Effector CD8-positive, alpha-beta T cell (primary cell): ENCODE measurements at regions not wholly inside any gene's neighbourhood (a gene's known extent, or its start where the extent isn't known, plus 50 kb on each side); places are given as distances from the start of the nearest gene placed in this dataset.
A peak's percentile ranks its signal among the peaks of the same experiment; 100 is the strongest.
"Not testable (repeated sequence)": the region's sequence is repeated elsewhere in the genome, so short reads cannot be mapped to it uniquely, and the experiment has no call there.

Source experiments
- DNase-seq: peaks from one replicate; lab custom pipeline; 2025; lab: John Stamatoyannopoulos, UW

DNA sequence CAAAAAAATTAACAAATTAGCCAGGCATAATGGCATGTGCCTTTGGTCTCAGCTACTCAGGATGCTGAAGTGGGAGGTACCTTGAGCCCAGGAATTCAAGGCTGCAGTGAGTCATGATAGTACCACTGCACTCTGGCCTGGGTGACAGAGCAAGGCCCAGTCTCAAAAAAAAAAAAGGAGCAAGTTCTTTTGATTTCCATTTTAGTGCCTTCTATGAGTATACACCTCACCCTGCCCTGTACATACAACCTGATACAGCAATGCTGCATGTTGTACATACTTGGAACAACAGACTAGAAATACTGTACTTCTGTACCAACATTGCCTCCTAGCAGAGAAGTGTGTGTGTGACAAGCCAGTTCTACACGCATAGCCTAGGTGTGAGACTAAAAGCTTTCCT, 97.3 kb upstream of the CARMIL1 start:
- DNase-seq = no peak

DNA sequence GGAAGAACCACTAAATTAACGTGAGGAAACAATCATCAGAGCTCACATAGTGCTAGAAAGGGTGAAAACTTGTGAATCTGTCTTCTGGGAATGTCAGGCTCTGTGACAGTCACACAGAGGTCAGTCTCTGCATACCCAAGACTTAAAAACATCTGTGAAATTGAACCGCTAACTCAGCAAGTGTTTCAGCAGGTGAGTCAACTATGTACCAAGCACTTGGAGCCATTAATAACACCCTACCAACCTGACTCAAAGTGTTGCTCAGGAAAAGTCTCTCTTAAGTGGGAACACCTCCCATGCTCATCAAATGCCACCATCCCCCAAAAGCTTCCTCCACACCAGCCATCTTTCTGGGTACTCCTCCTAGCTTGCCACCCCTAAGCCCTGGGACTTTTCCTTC, 92.3 kb upstream of the CARMIL1 start:
- no peak for DNase-seq

GRCh38 chr6:25188232-25188631, 90.9 kb upstream of the CARMIL1 start:
- no peak for DNase-seq

GRCh38 chr6:25192590-25193459, 86.3 kb upstream of the CARMIL1 start:
- no peak for DNase-seq

- DNase-seq = no peak
Measured at GRCh38 chr6:25193460-25194171, 85.6 kb upstream of the CARMIL1 start.

DNA sequence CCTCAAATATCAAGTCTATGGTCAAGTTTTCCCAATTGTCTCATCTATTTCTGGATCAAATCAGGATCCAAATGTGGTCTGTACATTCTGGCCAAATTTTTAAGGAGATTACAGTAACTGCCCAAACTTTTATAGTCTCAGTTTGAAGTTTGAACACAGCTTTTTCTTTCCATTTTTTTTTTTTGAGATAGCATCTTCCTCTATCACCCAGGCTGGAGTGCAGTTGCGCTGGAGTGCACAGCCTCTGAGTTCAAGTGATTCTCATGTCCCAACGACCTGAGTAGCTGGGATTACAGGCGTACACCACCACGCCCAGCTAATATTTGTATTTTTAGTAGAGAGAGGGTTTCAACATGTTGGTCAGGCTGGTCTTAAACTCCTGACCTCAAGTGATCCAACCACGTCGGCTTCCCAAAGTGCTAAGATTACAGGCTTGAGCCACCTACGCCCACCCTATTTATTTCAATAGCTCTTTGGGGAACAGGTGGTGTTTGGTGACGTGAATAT, 84.9 kb upstream of the CARMIL1 start:
- no peak for DNase-seq

- DNase-seq = no peak
Measured at GRCh38 chr6:25196464-25196863, 82.7 kb upstream of the CARMIL1 start.

DNA sequence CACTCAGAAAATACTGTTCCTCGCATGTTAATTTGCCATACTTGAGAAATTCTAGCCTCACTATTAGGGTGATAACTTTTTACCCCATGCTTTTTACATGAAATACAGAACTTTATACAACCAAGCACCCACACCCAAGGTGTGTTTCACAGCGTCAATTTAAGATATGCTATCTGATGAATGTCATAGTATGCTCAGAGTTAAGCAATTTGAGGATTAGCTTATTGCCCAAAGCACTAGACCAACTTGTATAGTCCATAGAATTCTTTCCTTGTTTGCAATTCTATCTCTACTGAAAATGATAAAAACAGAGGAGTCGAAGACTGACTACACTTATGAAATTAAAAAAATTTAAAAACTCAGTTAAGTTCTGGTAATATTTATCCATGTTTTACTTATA, 82.1 kb upstream of the CARMIL1 start:
- no peak for DNase-seq

DNA sequence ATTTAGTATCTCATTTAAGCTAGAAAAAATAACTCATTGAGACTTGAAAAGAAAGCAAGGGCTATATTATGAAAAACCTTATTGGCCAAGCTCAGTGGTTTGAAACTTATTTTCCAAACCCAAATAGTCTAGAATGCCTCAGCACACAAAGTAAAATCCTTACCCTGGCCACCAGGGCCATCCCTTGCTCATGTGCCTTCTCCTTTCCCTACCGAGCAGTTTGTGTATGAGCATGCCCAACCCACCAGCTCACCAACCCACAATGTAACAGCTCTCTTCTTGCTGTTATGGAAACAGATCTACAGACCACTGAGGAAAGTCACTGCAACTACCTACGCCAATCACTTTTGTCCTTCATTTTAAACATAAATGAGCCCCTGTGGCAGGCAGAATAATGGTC, 79.6 kb upstream of the CARMIL1 start:
- no peak for DNase-seq

- DNase-seq = no peak
Measured at GRCh38 chr6:25202504-25202903, 76.7 kb upstream of the CARMIL1 start.

GRCh38 chr6:25205629-25206028, 73.5 kb upstream of the CARMIL1 start:
- no peak for DNase-seq

- DNase-seq = not testable (repeated sequence)
Measured at GRCh38 chr6:25207453-25208155, 71.6 kb upstream of the CARMIL1 start.

DNA sequence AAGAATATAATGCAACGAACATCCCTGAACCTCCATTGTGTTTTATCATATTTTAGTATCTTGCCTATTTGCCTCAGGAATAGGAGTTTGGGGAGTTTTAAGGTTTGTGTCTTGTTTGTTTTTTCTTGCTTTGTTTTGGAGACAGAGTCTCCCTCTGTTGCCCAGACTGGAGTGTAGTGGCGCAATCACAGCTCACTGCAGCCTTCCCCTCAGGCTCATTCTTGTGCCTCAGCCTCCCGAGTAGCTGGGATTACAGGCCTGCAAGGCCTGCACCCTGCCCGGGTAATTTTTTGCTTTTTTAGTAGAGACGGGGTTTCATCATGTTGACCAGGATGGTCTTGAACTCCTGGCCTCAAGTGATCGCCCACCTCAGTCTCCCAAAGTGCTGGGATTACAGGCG, 63.3 kb upstream of the CARMIL1 start:
- DNase-seq = no peak

DNA sequence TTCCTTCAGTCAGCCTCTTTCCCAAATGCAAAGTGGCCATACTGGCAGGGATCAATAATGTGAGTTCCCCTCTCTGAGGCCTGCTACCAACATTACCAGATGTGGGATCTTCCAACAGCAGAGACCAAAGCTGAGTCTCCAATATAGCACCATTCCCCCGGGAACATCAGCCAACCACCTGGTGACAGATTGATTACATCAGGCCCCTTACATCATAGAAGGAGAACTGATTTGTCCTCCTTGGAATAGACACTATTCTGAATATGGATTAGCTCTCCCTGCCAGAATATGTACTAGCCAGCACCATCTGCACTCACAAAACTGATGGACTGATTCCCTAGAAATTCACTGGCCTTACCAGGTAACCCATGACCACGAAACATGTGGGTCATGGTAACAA, 61.9 kb upstream of the CARMIL1 start:
- DNase-seq = no peak

DNA sequence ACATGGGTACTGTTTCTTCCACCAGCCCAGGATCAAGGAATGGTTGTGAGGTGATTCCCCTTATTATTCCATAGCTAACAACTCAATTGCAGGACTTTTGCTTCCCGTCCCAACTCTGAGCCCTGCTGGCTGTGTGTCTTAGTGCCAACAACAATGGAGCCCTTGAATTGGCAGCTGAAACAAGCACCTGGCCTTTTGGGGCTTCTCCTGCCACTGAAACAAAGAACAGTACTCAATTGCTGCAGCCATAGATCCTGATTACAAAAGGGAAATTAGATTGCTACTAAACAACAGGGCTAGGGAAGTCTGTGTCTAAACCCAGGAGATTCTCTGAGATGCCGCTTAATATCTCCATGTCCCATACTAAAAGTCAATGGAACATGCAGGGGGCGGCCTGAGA, 61.3 kb upstream of the CARMIL1 start:
- DNase-seq = no peak

GRCh38 chr6:25218346-25218745, 60.8 kb upstream of the CARMIL1 start:
- DNase-seq = no peak

DNA sequence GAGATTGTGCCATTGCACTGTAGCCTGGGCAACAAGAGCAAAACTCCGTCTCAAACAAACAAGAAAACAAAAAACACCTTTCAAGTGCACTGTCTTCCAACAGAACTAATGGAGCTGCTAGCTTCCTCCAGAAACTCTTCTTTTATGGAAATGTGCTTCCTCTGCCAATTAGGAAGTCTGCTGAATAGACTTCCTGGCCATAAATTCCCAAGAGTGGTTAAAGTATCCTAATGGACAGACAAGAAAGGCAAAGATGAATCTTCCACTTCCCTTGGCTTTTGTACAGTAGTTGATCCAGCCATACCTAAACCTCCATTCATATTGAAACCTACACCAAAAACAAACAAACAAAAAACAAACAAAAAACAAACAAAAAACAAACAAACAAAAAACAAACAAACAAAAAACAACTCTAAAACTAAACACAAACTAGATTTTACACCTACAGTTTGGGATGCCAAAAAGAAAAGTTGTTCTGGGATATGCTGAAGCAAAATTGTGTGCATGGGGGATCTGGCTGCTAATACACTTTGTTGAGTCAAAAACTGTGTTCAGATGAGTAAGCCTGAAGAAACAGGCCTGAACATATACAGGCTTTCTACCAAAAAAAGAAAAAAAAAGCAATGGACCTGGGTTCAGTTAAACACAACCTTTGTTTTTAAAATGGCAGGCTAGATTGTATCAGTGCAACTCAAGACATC, 59.8 kb upstream of the CARMIL1 start:
- DNase-seq = no peak

DNA sequence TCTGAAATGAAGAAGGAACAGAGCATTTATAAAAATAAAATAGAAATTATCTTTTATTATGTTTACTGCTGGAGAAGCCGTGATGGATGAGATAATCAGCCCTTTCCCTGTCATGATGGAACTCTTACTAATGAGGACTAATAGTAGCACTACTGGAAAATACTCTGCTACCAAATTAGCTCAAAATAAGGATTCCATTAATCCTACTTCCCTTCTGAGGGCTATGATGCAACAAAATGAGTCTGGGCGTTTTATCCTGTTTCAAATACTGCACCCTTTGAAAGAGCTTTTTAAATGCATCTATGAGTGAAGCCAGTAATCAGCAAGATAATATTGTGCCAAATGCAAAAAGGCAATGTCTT, 59.3 kb upstream of the CARMIL1 start:
- no peak for DNase-seq

DNA sequence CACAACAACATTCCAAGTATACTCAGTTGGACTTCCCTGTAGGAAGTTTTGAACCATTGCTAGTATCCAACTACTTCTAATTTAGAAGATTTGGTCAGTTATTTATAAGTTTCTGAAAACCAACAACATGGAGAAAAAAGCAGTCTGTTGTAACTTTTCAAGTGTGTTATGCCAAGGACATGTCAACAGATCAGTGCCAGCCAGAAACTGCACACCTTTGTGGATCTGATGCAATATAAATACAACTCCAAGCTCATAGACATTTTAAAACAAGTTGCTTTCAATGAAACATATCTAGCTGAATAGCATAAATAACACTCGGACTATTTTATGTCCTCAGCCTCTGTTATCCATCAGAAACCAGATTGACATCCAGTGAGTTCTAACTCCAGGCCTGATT, 58.3 kb upstream of the CARMIL1 start:
- DNase-seq = no peak

DNA sequence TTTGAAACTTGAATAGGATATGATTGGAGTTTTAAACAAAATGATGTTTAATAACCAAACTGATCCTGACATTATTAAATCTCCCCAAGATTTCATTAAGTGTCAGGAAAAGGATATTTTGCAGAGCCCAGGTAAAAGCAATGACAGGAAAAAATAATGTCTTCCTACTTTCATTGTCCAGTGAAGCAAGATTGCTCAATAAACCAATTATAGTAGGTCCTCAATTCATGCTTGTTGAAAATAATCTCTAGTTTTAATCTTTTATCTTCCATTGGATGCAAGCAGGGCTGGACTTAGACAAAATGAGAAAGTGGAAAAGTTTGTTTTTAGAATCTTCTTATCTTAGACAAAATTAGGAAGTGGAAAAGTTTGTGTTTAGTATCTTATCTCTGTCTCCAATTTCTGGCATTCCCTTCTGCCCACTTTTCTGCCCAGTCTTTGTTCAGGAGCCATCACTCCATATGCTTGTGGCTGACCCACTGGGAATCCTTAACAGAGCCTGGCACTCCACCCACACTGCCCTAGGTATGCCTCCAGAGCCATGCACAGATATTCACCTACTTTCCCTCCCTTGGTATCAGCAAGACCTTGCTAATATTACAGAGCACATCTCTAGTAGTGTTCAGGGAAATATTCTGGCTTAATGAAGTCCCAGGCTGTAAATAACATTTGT, 57.0 kb upstream of the CARMIL1 start:
- no peak for DNase-seq

- DNase-seq = peak; percentile 42
Measured at GRCh38 chr6:25223490-25223991, 55.6 kb upstream of the CARMIL1 start.
